B cell (primary cell): ENCODE measurements at regions not wholly inside any gene's neighbourhood (a gene's known extent, or its start where the extent isn't known, plus 50 kb on each side); places are given as distances from the start of the nearest gene placed in this dataset.

Experiments used
- ATAC-seq: fragments of 200-7000 bp; cut with Tn5 transposase; one replicate; pipeline ENCODE4 v1.10.0; 2021; ENCODE audit warnings: low read depth, mild to moderate bottlenecking, moderate number of reproducible peaks, moderate library complexity
- CTCF ChIA-PET: fragments of 350-600 bp; sonication (Branson Sonifier 250); formaldehyde crosslinking; loops from one replicate; lab custom pipeline; 2021; ENCODE audit warnings: antibody characterized with exemption, inconsistent platforms; lab: Charles Lee
- POLR2A ChIA-PET: fragments of 350-600 bp; sonication (Branson Sonifier 250); formaldehyde crosslinking; loops from one replicate; lab custom pipeline; 2021; ENCODE audit warnings: antibody characterized with exemption; lab: Charles Lee
- DNase-seq: peaks from one replicate; pipeline ENCODE4 v3.0.0; 2013
- H2AFZ ChIP-seq: 2 replicates; pipeline ENCODE4 v1.6.1; 2012; ENCODE audit warnings: mild to moderate bottlenecking, low read depth, low read length; ENCODE audit not compliant: insufficient read depth, poor library complexity, severe bottlenecking
- H3K27ac ChIP-seq, 2 donors: 1 replicate in 1 of 2; 2 replicates in 1 of 2; pipeline ENCODE4 v1.5.1; 2012 to 2013; ENCODE audit warnings: low read length in 2 of 2, mild to moderate bottlenecking in 2 of 2, moderate library complexity in 1 of 2
- H3K27me3 ChIP-seq, 4 experiments: fragments of 200-600 bp in 1 of 4; sonication (generic) in 1 of 4; replicated peaks in 1 of 4; 1 replicate in 2 of 4; 2 replicates in 2 of 4; pipeline versions ENCODE4 v1.6.1 to v1.7.0; 2013 to 2016; ENCODE audit warnings: low read length in 3 of 4, mild to moderate bottlenecking in 2 of 4, mixed read lengths in 1 of 4, moderate library complexity in 1 of 4; ENCODE audit not compliant: insufficient read depth in 4 of 4, control insufficient read depth in 3 of 4; ENCODE audit errors: control extremely low read depth in 1 of 4
- H3K36me3 ChIP-seq, 2 experiments: replicated peaks in 1 of 2; 1 replicate in 1 of 2; 2 replicates in 1 of 2; pipeline versions ENCODE4 v1.6.1 to v1.7.1; 2013; ENCODE audit warnings: low read length in 1 of 2; ENCODE audit not compliant: insufficient read depth in 2 of 2, control insufficient read depth in 1 of 2; ENCODE audit errors: control extremely low read depth in 1 of 2, extremely low read depth in 1 of 2
- H3K4me1 ChIP-seq, 2 donors: fragments of 200-600 bp in 1 of 2; sonication (generic) in 1 of 2; 1 replicate in 1 of 2; 2 replicates in 1 of 2; pipeline versions ENCODE4 v1.5.1 to v1.6.1; 2013 to 2017; ENCODE audit warnings: low read length in 2 of 2; ENCODE audit not compliant: control insufficient read depth in 2 of 2, insufficient read depth in 2 of 2
- H3K4me2 ChIP-seq: replicated peaks from 2 replicates; pipeline ENCODE3; 2012; ENCODE audit warnings: mild to moderate bottlenecking, low read depth, low read length; ENCODE audit not compliant: poor library complexity, severe bottlenecking
- H3K4me3 ChIP-seq, 5 experiments: fragments of 200-600 bp in 1 of 5; sonication (generic) in 1 of 5; 1 replicate in 3 of 5; 2 replicates in 2 of 5; pipeline versions ENCODE4 v1.5.1 to v1.7.0; 2011 to 2016; ENCODE audit warnings: low read length in 4 of 5, mild to moderate bottlenecking in 4 of 5, low read depth in 2 of 5, control low read depth in 1 of 5, moderate library complexity in 1 of 5; ENCODE audit not compliant: insufficient read depth in 1 of 5; ENCODE audit errors: control extremely low read depth in 1 of 5, extremely low read depth in 1 of 5
- H3K79me2 ChIP-seq: fragments of 200-600 bp; sonication (generic); one replicate; pipeline ENCODE4 v1.6.0; 2016; ENCODE audit warnings: low read length; ENCODE audit not compliant: control insufficient read depth, insufficient read depth
- H3K9ac ChIP-seq: fragments of 200-600 bp; sonication (generic); 2 replicates; pipeline ENCODE4 v1.6.1; 2017; ENCODE audit warnings: mild to moderate bottlenecking, low read length, moderate library complexity
- H3K9me3 ChIP-seq, 3 donors: one replicate each; pipeline versions ENCODE4 v1.6.1 to v1.7.1; 2013; ENCODE audit warnings: low read length in 2 of 3; ENCODE audit not compliant: control insufficient read depth in 2 of 3, insufficient read depth in 1 of 3; ENCODE audit errors: control extremely low read depth in 1 of 3
- H4K20me1 ChIP-seq: 2 replicates; pipeline ENCODE4 v1.6.0; 2012; ENCODE audit warnings: mild to moderate bottlenecking, low read length; ENCODE audit not compliant: insufficient read depth, control insufficient read depth, poor library complexity, severe bottlenecking
- H3K27ac Mint-ChIP-seq: one replicate; pipeline ENCODE4 v1.8.0; 2021; ENCODE audit warnings: mixed read lengths
- H3K27me3 Mint-ChIP-seq: one replicate; pipeline ENCODE4 v1.8.0; 2021; ENCODE audit warnings: mixed read lengths
- H3K4me1 Mint-ChIP-seq: one replicate; pipeline ENCODE4 v1.8.0; 2021; ENCODE audit warnings: mixed read lengths
- H3K4me3 Mint-ChIP-seq: one replicate; pipeline ENCODE4 v1.8.0; 2021; ENCODE audit warnings: mixed read lengths
- H3K9me3 Mint-ChIP-seq: one replicate; pipeline ENCODE4 v1.8.0; 2022; ENCODE audit warnings: mixed read lengths; ENCODE audit not compliant: insufficient read depth
- EZH2 ChIP-seq: IDR thresholded peaks from 2 replicates; pipeline ENCODE4 v1.6.1; 2012; ENCODE audit warnings: borderline replicate concordance, low read depth, mild to moderate bottlenecking, moderate library complexity, low read length; ENCODE audit not compliant: insufficient read depth, poor library complexity, severe bottlenecking
- WGBS: methylation state at CpG from one replicate; pipeline ENCODE4 v1.1.5; 2013; ENCODE audit warnings: missing lambda C conversion rate; ENCODE audit not compliant: insufficient coverage; 5-methylcytosine and 5-hydroxymethylcytosine counted together
- intact Hi-C: fragments of 100-400 bp; cut with micrococcal nuclease; formaldehyde crosslinking; loops from one replicate; pipeline ENCODE4 v1.10.0; 2022
- TF ChIP-seq, protein P1 (sequence below): fragments of 200-600 bp; IDR thresholded peaks from one replicate; pipeline ENCODE4 v1.8.0; 2022; ENCODE audit warnings: antibody characterized with exemption, mild to moderate bottlenecking

DNA sequence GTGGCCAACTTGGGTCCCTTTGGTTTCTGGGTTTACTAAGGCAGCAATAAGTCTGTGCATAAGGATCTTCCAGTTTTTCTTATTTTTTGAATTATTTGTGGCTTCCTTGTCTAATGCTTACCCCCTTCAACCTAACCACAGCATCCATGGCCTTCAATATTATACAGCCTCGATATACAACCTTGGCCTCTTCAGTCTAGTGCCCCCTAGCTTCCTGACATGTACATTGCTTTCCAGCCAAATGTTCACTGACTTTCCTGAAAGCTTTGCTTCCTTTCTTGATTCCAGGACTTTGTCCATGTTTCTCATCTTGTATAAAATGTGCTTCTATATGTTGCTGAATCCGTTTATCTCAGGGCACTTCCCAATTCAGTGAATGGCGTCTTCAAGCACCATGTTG lies 310.1 kb downstream of the OLFM4 start:
- Histone ChIP-seq H3K36me3 (no peaks in the 10 kb centered on the region), H3K79me2 (no peaks in the 10 kb centered on the region), H3K4me1 (no peaks in the 10 kb centered on the region), H3K9me3 (peaks cover 0 to 3% (median 0%) of the 10 kb centered on the region in 3 donors), H3K9ac (no peak overlapping the region), H4K20me1 (no peaks in the 10 kb centered on the region), H2AFZ (no peak overlapping the region), H3K4me3 (no peak overlapping the region), H3K27me3 (no peaks in the 10 kb centered on the region), H3K4me2 (no peak overlapping the region), H3K27ac (no peak overlapping the region)
- intact Hi-C loops, result no loop called here
- no peaks in the 10 kb centered on the region for H3K4me1 Mint-ChIP-seq
- DNase-seq, result no peak
- TF ChIP-seq EZH2, result no peak
- TF ChIP-seq, protein P1, sequence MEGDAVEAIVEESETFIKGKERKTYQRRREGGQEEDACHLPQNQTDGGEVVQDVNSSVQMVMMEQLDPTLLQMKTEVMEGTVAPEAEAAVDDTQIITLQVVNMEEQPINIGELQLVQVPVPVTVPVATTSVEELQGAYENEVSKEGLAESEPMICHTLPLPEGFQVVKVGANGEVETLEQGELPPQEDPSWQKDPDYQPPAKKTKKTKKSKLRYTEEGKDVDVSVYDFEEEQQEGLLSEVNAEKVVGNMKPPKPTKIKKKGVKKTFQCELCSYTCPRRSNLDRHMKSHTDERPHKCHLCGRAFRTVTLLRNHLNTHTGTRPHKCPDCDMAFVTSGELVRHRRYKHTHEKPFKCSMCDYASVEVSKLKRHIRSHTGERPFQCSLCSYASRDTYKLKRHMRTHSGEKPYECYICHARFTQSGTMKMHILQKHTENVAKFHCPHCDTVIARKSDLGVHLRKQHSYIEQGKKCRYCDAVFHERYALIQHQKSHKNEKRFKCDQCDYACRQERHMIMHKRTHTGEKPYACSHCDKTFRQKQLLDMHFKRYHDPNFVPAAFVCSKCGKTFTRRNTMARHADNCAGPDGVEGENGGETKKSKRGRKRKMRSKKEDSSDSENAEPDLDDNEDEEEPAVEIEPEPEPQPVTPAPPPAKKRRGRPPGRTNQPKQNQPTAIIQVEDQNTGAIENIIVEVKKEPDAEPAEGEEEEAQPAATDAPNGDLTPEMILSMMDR, result no peak
- no peaks in the 10 kb centered on the region for H3K27me3 Mint-ChIP-seq
- 91% methylated on average over 3 of the region's 3 CpGs for WGBS
- ATAC-seq, result no peak
- no peak overlapping the region for H3K27ac Mint-ChIP-seq
- H3K9me3 Mint-ChIP-seq, result no peaks in the 10 kb centered on the region
- H3K4me3 Mint-ChIP-seq, result no peak overlapping the region
- ChIA-PET CTCF (no interaction called here), POLR2A (no interaction called here)

DNA sequence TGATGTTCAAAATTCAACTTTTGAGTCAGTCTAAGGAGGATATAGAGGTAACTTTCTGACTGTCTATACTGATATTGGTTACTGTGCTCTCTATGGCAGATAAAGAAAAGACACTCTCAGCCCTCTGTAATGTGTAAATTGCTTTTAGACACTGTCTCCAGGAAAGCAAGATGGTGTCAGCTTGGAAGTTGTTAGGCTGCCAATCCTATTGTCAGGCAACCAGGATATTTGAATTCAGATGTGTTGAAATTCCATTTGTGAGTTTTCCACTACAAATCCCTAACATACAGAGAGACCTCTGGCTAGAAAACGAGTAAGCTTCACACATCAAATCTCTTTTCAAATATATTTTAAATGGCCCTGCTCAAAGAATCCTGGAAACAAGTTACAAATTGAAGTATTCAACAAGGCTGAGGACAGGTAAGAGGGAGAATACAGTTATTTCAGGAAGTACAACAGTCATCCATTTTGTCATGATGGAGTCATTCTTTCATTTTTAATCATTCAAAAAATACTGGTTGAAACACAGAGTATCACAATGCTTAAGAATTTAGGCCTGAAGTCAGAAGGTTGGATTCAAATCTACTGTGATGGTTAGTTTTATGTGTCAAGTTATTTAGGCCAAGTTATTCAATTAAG lies 312.0 kb downstream of the OLFM4 start:
- ChIA-PET CTCF (no interaction called here), POLR2A (no interaction called here)
- no peak for ATAC-seq
- WGBS, result no CpG with 5 or more reads among the region's 1 CpG
- no peaks in the 10 kb centered on the region for H3K4me1 Mint-ChIP-seq
- Histone ChIP-seq H3K36me3 (no peaks in the 10 kb centered on the region), H3K4me3 (no peak overlapping the region), H3K79me2 (no peaks in the 10 kb centered on the region), H2AFZ (no peak overlapping the region), H3K27me3 (no peaks in the 10 kb centered on the region), H3K27ac (no peak overlapping the region), H3K4me2 (no peak overlapping the region), H3K9ac (no peak overlapping the region), H4K20me1 (no peaks in the 10 kb centered on the region), H3K9me3 (no peaks in the 10 kb centered on the region), H3K4me1 (no peaks in the 10 kb centered on the region)
- no peaks in the 10 kb centered on the region for H3K9me3 Mint-ChIP-seq
- TF ChIP-seq, protein P1, result no peak
- no peak for TF ChIP-seq EZH2
- intact Hi-C loops, result no loop called here
- no peak for DNase-seq
- H3K4me3 Mint-ChIP-seq, result no peak overlapping the region
- no peaks in the 10 kb centered on the region for H3K27me3 Mint-ChIP-seq
- no peak overlapping the region for H3K27ac Mint-ChIP-seq
